ENCODE measurements at regions not wholly inside any gene's neighbourhood (a gene's known extent, or its start where the extent isn't known, plus 50 kb on each side); places are given as distances from the start of the nearest gene placed in this dataset.

GRCh38 chr22:49196046-49196511 lies 631.6 kb downstream of the BRD1 start:
- DNase-seq (ENCODE audit: insufficient read length, low spot score) (no peak), FAIRE-seq (no peak)
- no peak for TF ChIP-seq CTCF (IDR thresholded peaks at IDR 0.05; ENCODE audit: insufficient read depth, missing control alignments)

- DNase-seq (ENCODE audit: insufficient read length, low spot score) = no peak
- FAIRE-seq = no peak
- TF ChIP-seq CTCF (IDR thresholded peaks at IDR 0.05; ENCODE audit: insufficient read depth, missing control alignments) = no peak
Observed at GRCh38 chr22:49195636-49196035, 632.0 kb downstream of the BRD1 start.

DNA sequence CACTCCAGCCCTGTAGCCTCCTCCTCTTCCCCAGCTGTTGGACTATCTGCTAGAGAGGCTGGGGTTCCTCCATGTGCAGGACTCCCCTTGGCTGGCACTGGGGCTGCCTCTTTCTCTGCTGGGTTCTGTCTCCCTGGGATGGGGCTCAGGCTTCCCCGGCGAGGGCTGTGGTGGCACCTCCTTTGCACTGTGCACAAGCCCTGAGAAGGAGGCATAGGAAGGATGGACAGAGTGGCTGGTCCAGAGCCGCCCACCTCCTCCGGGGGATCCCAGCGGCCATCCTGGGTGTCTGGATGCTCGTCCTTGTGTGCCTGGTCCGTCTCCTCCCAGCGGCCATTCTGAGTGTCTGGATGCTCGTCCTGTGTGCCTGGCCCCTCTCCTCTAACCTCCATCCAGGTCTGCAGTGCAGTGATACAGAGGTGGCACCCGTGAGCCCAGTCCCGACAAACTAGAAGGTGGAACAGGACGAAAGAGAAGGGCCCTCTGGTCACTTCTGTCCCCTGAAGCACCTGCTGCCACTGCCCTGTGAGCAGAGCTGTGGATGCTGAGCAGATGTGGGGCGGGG lies 633.7 kb downstream of the BRD1 start:
- FAIRE-seq = no peak
- no peak for TF ChIP-seq CTCF (IDR thresholded peaks at IDR 0.05; ENCODE audit: insufficient read depth, missing control alignments)
- DNase-seq (ENCODE audit: insufficient read length, low spot score) = no peak

DNA sequence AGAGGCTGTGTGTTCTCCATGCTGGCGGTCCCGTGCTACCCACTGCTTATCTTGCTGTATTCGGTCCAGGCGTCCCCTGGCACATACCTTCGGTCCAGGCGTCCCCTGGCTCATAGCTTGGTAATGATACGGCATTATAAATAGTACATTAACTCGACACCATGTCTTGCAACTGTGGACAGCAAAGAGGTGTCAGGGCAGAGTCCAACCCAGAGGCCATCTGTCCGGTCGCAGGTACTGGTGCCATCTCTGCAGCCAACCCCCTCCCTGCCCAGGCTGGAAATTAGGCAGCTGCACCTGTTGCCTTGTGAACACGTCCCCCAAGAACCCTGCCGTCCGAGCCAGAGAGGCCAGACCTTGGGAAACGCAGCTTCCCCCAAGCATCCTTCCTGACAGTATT lies 634.3 kb downstream of the BRD1 start:
- no peak for TF ChIP-seq CTCF (IDR thresholded peaks at IDR 0.05; ENCODE audit: insufficient read depth, missing control alignments)
- DNase-seq (ENCODE audit: insufficient read length, low spot score) = no peak
- no peak for FAIRE-seq

- TF ChIP-seq CTCF (IDR thresholded peaks at IDR 0.05; ENCODE audit: insufficient read depth, missing control alignments) = no peak
- DNase-seq (ENCODE audit: insufficient read length, low spot score) (no peak), FAIRE-seq (no peak)
Observed at GRCh38 chr22:49192857-49193250, 634.8 kb downstream of the BRD1 start.

DNA sequence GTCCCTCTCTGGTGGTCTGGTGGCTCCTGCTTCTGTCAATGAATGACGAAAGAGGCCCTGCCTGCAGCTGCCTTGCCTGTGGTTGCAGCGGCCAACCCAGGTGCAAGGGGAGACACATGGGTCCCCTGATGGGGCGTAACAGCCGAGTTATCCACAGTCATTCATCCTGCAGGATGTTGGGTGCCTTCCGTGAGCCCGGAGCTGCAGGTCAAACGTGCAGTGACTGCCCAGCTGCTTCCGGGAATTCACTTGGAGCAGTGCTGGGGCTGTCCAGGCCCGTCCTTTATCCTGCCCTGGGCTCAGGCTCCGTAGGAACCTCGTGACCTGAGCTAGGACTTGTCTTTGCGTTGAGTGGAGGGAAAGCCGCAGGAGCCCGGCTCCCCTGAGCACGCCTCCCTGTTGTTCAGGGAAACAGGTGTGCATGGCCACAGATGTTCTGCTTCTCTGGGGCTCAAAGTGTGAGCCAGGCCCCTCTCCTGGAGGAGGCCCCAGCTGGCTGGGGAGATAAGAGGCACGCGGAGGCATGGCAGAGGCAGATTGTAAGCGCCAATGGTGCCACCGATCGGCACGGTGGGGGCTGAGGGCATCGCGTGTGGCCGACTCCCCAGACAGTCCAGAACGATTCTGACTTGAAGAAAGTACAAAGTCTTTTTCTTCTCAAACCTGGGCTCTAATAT lies 635.4 kb downstream of the BRD1 start:
- TF ChIP-seq CTCF (IDR thresholded peaks at IDR 0.05; ENCODE audit: insufficient read depth, missing control alignments) = no peak

DNA sequence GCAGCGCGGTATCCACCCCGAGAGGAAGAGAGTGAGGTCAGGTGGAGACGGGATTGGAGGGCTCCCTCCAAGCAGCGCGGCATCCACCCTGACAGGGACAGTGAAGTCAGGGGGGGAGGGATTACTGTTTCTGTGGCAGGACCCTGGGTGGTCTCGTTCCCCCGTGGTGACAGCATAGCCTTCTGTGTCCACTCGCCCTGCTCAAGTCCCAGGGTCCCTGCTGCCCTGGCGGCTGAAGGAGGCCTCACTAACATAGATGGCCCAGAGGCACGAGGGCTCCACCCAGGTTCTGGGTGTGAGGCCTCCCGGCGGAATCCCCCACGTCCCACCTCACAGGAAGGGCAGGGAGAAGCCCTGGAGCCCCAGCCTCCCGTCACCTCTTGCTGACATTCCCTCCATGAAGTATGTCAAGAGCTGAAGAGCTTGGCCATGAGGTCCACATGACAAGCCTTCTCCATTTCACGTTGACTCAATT lies 636.1 kb downstream of the BRD1 start:
- FAIRE-seq = no peak
- no peak for DNase-seq (ENCODE audit: insufficient read length, low spot score)
- TF ChIP-seq CTCF (IDR thresholded peaks at IDR 0.05; ENCODE audit: insufficient read depth, missing control alignments) = no peak

More for the DNA sequence above, 635.4 kb downstream of the BRD1 start:
- FAIRE-seq (no peak), DNase-seq (ENCODE audit: insufficient read length, low spot score) (no peak)

All from D721Med (cell line).